PFSK-1 (cell line): ENCODE measurements at regions not wholly inside any gene's neighbourhood (a gene's known extent, or its start where the extent isn't known, plus 50 kb on each side); places are given as distances from the start of the nearest gene placed in this dataset.

Experiments
- FOXP2 ChIP-seq: optimal IDR thresholded peaks from 2 replicates; pipeline ENCODE3; 2011; ENCODE audit warnings: borderline replicate concordance, control low read depth, inconsistent platforms; ENCODE audit not compliant: insufficient read depth; ENCODE audit errors: extremely low read length, extremely low read depth
- POLR2AphosphoS5 ChIP-seq: IDR thresholded peaks from 2 replicates; pipeline ENCODE4 v1.6.1; 2012; ENCODE audit warnings: low read depth, mild to moderate bottlenecking, control low read depth, low read length, moderate library complexity
- SIN3A ChIP-seq: IDR thresholded peaks from 2 replicates; pipeline ENCODE4 v1.6.1; 2012; ENCODE audit warnings: mild to moderate bottlenecking, low read length, moderate library complexity, borderline replicate concordance; ENCODE audit not compliant: insufficient read depth
- TAF1 ChIP-seq: IDR thresholded peaks from 2 replicates; pipeline ENCODE4 v1.6.1; 2012; ENCODE audit warnings: low read length, control low read depth, borderline replicate concordance; ENCODE audit not compliant: insufficient read depth
- TF ChIP-seq, protein P1 (sequence below), 2 experiments: IDR thresholded peaks; 2 replicates each; pipeline versions ENCODE4 v1.6.1 to v1.8.0; 2011 to 2012; ENCODE audit warnings: low read depth in 2 of 2, low read length in 2 of 2, control low read depth in 1 of 2, inconsistent platforms in 1 of 2, mild to moderate bottlenecking in 1 of 2, moderate library complexity in 1 of 2; ENCODE audit not compliant: insufficient read depth in 1 of 2

DNA sequence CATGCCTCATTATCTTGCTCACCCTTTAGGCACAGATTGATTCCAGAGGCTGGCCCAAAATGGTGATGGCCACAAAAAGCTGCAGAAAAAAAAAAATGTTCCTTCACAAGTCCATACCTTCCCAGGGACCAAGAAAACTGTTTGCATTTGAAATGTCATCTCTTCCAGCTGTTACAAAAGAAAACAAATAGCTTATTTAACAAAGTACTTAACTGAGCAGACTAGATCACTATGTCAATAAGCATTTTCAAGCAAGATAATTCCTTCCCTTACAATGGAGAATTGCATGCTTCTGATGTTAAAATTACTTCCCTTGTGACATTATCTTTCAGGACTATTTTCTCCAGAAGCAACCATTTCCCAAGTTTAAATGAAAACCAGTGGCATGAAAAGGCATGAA is 377.9 kb upstream of the KITLG start:
- TF ChIP-seq TAF1: no peak
- TF ChIP-seq, protein P1, sequence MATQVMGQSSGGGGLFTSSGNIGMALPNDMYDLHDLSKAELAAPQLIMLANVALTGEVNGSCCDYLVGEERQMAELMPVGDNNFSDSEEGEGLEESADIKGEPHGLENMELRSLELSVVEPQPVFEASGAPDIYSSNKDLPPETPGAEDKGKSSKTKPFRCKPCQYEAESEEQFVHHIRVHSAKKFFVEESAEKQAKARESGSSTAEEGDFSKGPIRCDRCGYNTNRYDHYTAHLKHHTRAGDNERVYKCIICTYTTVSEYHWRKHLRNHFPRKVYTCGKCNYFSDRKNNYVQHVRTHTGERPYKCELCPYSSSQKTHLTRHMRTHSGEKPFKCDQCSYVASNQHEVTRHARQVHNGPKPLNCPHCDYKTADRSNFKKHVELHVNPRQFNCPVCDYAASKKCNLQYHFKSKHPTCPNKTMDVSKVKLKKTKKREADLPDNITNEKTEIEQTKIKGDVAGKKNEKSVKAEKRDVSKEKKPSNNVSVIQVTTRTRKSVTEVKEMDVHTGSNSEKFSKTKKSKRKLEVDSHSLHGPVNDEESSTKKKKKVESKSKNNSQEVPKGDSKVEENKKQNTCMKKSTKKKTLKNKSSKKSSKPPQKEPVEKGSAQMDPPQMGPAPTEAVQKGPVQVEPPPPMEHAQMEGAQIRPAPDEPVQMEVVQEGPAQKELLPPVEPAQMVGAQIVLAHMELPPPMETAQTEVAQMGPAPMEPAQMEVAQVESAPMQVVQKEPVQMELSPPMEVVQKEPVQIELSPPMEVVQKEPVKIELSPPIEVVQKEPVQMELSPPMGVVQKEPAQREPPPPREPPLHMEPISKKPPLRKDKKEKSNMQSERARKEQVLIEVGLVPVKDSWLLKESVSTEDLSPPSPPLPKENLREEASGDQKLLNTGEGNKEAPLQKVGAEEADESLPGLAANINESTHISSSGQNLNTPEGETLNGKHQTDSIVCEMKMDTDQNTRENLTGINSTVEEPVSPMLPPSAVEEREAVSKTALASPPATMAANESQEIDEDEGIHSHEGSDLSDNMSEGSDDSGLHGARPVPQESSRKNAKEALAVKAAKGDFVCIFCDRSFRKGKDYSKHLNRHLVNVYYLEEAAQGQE (IDR thresholded peaks at IDR 0.05; ENCODE audit: insufficient read depth in 1 of 2, low read depth in 2 of 2, low read length in 2 of 2): no peak
- no peak for TF ChIP-seq POLR2AphosphoS5
- TF ChIP-seq SIN3A: no peak
- no peak for TF ChIP-seq FOXP2

- TF ChIP-seq SIN3A (no peak), FOXP2 (no peak), TAF1 (no peak), POLR2AphosphoS5 (no peak)
- TF ChIP-seq, protein P1 (IDR thresholded peaks at IDR 0.05; ENCODE audit: insufficient read depth in 1 of 2, low read depth in 2 of 2, low read length in 2 of 2): no peak
These were observed 377.1 kb upstream of the KITLG start for GRCh38 chr12:88957358-88957757.

DNA sequence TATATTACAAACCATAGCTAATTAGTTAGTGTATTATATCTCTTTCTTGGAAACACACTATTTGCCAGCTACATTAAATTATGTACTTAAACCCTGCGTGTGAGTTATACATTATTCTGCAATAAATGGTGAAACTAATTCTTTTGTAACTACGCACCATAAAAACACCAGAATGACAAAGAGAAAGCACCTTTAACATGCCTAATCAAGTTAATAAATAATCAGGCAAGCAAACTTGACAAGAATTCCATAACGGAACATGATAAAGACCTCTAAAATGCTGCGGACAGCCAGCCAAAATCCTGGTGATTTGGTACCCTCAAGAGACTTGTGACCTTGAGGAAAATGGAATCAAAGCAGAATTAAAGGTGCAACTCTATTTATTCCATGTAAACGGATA is 375.3 kb upstream of the KITLG start:
- no peak for TF ChIP-seq FOXP2
- TF ChIP-seq, protein P1 (IDR thresholded peaks at IDR 0.05; ENCODE audit: insufficient read depth in 1 of 2, low read depth in 2 of 2, low read length in 2 of 2): no peak
- no peak for TF ChIP-seq TAF1
- TF ChIP-seq SIN3A: no peak
- TF ChIP-seq POLR2AphosphoS5: no peak

GRCh38 chr12:88953029-88953586 is 372.8 kb upstream of the KITLG start:
- TF ChIP-seq TAF1: no peak
- TF ChIP-seq FOXP2: no peak
- TF ChIP-seq, protein P1 (IDR thresholded peaks at IDR 0.05; ENCODE audit: insufficient read depth in 1 of 2, low read depth in 2 of 2, low read length in 2 of 2): no peak
- TF ChIP-seq POLR2AphosphoS5: no peak
- no peak for TF ChIP-seq SIN3A

GRCh38 chr12:88952562-88952942 is 372.3 kb upstream of the KITLG start:
- TF ChIP-seq SIN3A: no peak
- TF ChIP-seq TAF1: no peak
- TF ChIP-seq POLR2AphosphoS5: no peak
- TF ChIP-seq FOXP2: no peak
- TF ChIP-seq, protein P1 (IDR thresholded peaks at IDR 0.05; ENCODE audit: insufficient read depth in 1 of 2, low read depth in 2 of 2, low read length in 2 of 2): no peak
